PC-3 (cell line): ENCODE measurements at regions not wholly inside any gene's neighbourhood (a gene's known extent, or its start where the extent isn't known, plus 50 kb on each side); places are given as distances from the start of the nearest gene placed in this dataset.

ENCODE experiments used
- EZH2 ChIP-seq: fragments of 300-600 bp; sonication (generic); IDR thresholded peaks from one replicate; pipeline ENCODE4 v1.6.1; 2017; ENCODE audit warnings: antibody characterized with exemption, mild to moderate bottlenecking, low read length; ENCODE audit not compliant: unreplicated experiment
- TF ChIP-seq, protein P1 (sequence below): fragments of 300-600 bp; sonication (generic); conservative IDR thresholded peaks from 2 replicates; pipeline ENCODE4 v1.5.1; 2017; ENCODE audit warnings: antibody characterized with exemption, low read depth, mild to moderate bottlenecking, low read length

DNA sequence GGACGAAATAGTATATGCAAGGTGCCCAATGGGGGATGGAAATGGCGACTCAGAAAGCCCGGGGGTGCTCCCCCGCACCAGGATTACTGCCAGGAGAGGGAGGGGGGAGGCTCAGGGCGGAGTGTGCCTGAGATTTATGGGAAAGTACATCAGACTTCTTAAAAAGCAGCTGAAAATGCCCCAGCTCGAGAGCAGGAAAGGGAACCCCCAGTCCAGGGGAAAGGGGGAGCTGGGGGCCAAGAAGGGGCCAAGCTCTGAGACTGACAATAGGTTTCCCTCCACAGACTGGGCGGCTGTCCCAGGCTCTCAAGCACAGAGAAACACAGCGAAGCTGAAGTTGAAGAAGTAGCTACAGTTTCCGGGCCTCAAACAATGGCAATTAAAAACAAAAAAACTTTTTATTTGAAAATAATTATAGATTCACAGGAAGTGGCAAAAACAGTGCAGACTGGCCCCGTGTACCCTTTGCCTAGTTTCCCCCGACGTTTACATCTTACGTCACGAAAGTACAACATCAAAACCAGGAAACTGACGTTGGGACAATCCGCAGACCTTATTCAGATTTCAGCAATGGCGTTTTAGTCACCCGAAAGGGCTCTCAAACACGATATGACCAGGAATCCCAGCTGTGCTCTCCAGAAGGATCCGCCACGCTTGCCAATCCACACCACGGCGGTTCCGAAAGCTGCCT, 83.9 kb upstream of the FGFR2 start:
- no peak for TF ChIP-seq EZH2
- TF ChIP-seq, protein P1, sequence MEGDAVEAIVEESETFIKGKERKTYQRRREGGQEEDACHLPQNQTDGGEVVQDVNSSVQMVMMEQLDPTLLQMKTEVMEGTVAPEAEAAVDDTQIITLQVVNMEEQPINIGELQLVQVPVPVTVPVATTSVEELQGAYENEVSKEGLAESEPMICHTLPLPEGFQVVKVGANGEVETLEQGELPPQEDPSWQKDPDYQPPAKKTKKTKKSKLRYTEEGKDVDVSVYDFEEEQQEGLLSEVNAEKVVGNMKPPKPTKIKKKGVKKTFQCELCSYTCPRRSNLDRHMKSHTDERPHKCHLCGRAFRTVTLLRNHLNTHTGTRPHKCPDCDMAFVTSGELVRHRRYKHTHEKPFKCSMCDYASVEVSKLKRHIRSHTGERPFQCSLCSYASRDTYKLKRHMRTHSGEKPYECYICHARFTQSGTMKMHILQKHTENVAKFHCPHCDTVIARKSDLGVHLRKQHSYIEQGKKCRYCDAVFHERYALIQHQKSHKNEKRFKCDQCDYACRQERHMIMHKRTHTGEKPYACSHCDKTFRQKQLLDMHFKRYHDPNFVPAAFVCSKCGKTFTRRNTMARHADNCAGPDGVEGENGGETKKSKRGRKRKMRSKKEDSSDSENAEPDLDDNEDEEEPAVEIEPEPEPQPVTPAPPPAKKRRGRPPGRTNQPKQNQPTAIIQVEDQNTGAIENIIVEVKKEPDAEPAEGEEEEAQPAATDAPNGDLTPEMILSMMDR = no peak
